HG03045 (cell line): ENCODE measurements at regions not wholly inside any gene's neighbourhood (a gene's known extent, or its start where the extent isn't known, plus 50 kb on each side); places are given as distances from the start of the nearest gene placed in this dataset.
A peak's percentile ranks its signal among the peaks of the same experiment; 100 is the strongest.

Experiments used
- ATAC-seq: cut with Tn5 transposase; IDR thresholded peaks from one replicate; pipeline ENCODE4 v1.9.1; 2021; ENCODE audit warnings: mild to moderate bottlenecking, moderate library complexity; ENCODE audit not compliant: unreplicated experiment

GRCh38 chr12:98329589-98329988 lies 185.8 kb upstream of the TMPO start:
- ATAC-seq: no peak

GRCh38 chr12:98332642-98333041 lies 182.7 kb upstream of the TMPO start:
- peak; percentile 53 for ATAC-seq

GRCh38 chr12:98334768-98335167 lies 180.6 kb upstream of the TMPO start:
- ATAC-seq: no peak

- no peak for ATAC-seq
Measured at GRCh38 chr12:98341026-98341425, 174.4 kb upstream of the TMPO start.

- ATAC-seq: no peak
Measured at GRCh38 chr12:98341732-98342131, 173.7 kb upstream of the TMPO start.

- ATAC-seq: no peak
Measured at GRCh38 chr12:98343002-98343567, 172.3 kb upstream of the TMPO start.

GRCh38 chr12:98344046-98344930 lies 171.1 kb upstream of the TMPO start:
- ATAC-seq: no peak

GRCh38 chr12:98345308-98345876 lies 170.0 kb upstream of the TMPO start:
- ATAC-seq: no peak

GRCh38 chr12:98351089-98351488 lies 164.3 kb upstream of the TMPO start:
- no peak for ATAC-seq

GRCh38 chr12:98351784-98352183 lies 163.6 kb upstream of the TMPO start:
- no peak for ATAC-seq

GRCh38 chr12:98352218-98352811 lies 163.1 kb upstream of the TMPO start:
- ATAC-seq: no peak

GRCh38 chr12:98352835-98353234 lies 162.6 kb upstream of the TMPO start:
- no peak for ATAC-seq

- no peak for ATAC-seq
Measured at GRCh38 chr12:98354520-98355035, 160.8 kb upstream of the TMPO start.

- ATAC-seq: no peak
Measured at GRCh38 chr12:98355322-98355721, 160.1 kb upstream of the TMPO start.

GRCh38 chr12:98355933-98356332 lies 159.5 kb upstream of the TMPO start:
- ATAC-seq: no peak

- ATAC-seq: no peak
Measured at GRCh38 chr12:98358144-98358543, 157.2 kb upstream of the TMPO start.

- ATAC-seq: no peak
Measured at GRCh38 chr12:98359856-98360255, 155.5 kb upstream of the TMPO start.

GRCh38 chr12:98360401-98360800 lies 155.0 kb upstream of the TMPO start:
- no peak for ATAC-seq

GRCh38 chr12:98369581-98369980 lies 145.8 kb upstream of the TMPO start:
- ATAC-seq: no peak

GRCh38 chr12:98370976-98371375 lies 144.4 kb upstream of the TMPO start:
- no peak for ATAC-seq

GRCh38 chr12:98371419-98371818 lies 144.0 kb upstream of the TMPO start:
- ATAC-seq: no peak
